GM19395 (cell line): ENCODE measurements at regions not wholly inside any gene's neighbourhood (a gene's known extent, or its start where the extent isn't known, plus 50 kb on each side); places are given as distances from the start of the nearest gene placed in this dataset.

Experiments
- ATAC-seq: cut with Tn5 transposase; IDR thresholded peaks from one replicate; pipeline ENCODE4 v1.9.1; 2021; ENCODE audit warnings: mild to moderate bottlenecking, moderate library complexity; ENCODE audit not compliant: unreplicated experiment

GRCh38 chr5:115414406-115415142 lies 118.1 kb upstream of the CCDC112 start:
- no peak for ATAC-seq

GRCh38 chr5:115413651-115414050 lies 117.2 kb upstream of the CCDC112 start:
- ATAC-seq = no peak

GRCh38 chr5:115409094-115409493 lies 112.6 kb upstream of the CCDC112 start:
- no peak for ATAC-seq

- ATAC-seq = no peak
These were observed 106.5 kb upstream of the CCDC112 start for GRCh38 chr5:115402822-115403577.

- no peak for ATAC-seq
These were observed 105.6 kb upstream of the CCDC112 start for GRCh38 chr5:115402092-115402491.

- ATAC-seq = no peak
These were observed 102.3 kb upstream of the CCDC112 start for GRCh38 chr5:115398719-115399118.

- ATAC-seq = no peak
These were observed 100.2 kb upstream of the CCDC112 start for GRCh38 chr5:115396688-115397087.

- ATAC-seq = no peak
These were observed 99.6 kb upstream of the CCDC112 start for GRCh38 chr5:115396081-115396480.

- ATAC-seq = no peak
These were observed 98.1 kb upstream of the CCDC112 start for GRCh38 chr5:115394531-115394930.

- no peak for ATAC-seq
These were observed 96.8 kb upstream of the CCDC112 start for GRCh38 chr5:115393239-115393638.

- ATAC-seq = no peak
These were observed 96.2 kb upstream of the CCDC112 start for GRCh38 chr5:115392611-115393010.

GRCh38 chr5:115391780-115392179 lies 95.3 kb upstream of the CCDC112 start:
- ATAC-seq = no peak

GRCh38 chr5:115389799-115390382 lies 93.4 kb upstream of the CCDC112 start:
- no peak for ATAC-seq

- ATAC-seq = no peak
These were observed 92.8 kb upstream of the CCDC112 start for GRCh38 chr5:115389034-115389798.

GRCh38 chr5:115388240-115388639 lies 91.8 kb upstream of the CCDC112 start:
- ATAC-seq = no peak

GRCh38 chr5:115387816-115388215 lies 91.4 kb upstream of the CCDC112 start:
- no peak for ATAC-seq

- no peak for ATAC-seq
These were observed 90.2 kb upstream of the CCDC112 start for GRCh38 chr5:115386657-115387056.

GRCh38 chr5:115384587-115385375 lies 88.3 kb upstream of the CCDC112 start:
- no peak for ATAC-seq

- ATAC-seq = no peak
These were observed 86.5 kb upstream of the CCDC112 start for GRCh38 chr5:115382989-115383388.

- no peak for ATAC-seq
These were observed 85.6 kb upstream of the CCDC112 start for GRCh38 chr5:115381911-115382662.
